Nucleus accumbens (tissue), 56 donors: ENCODE measurements at regions not wholly inside any gene's neighbourhood (a gene's known extent, or its start where the extent isn't known, plus 50 kb on each side); places are given as distances from the start of the nearest gene placed in this dataset.

ENCODE experiments used
- DNase-seq, 56 donors: peaks; one replicate each; lab custom pipeline; 2025; lab: John Stamatoyannopoulos, UW

GRCh38 chr2:5913711-5914395 is 221.7 kb downstream of the SOX11 start:
- no peak for DNase-seq

- no peak for DNase-seq
Observed at GRCh38 chr2:5914811-5915611, 222.8 kb downstream of the SOX11 start.

- peak in 2 of 56 donors; percentile 26 to 34 for DNase-seq
Observed at GRCh38 chr2:5915881-5916310, 223.7 kb downstream of the SOX11 start.

GRCh38 chr2:5921081-5921642 is 229.0 kb downstream of the SOX11 start:
- DNase-seq: no peak

GRCh38 chr2:5923957-5924945 is 232.1 kb downstream of the SOX11 start:
- DNase-seq: no peak

- peak in 1 of 56 donors; percentile 19 for DNase-seq
Observed at GRCh38 chr2:5925604-5926003, 233.4 kb downstream of the SOX11 start.

GRCh38 chr2:5926871-5927512 is 234.8 kb downstream of the SOX11 start:
- DNase-seq: peak in 9 of 56 donors; percentile 12 to 66 (median 32)

- peak in 54 of 56 donors; percentile 23 to 90 (median 76) for DNase-seq
Observed at GRCh38 chr2:5932556-5933469, 240.6 kb downstream of the SOX11 start.

GRCh38 chr2:5933669-5934068 is 241.5 kb downstream of the SOX11 start:
- DNase-seq: peak in 17 of 56 donors; percentile 21 to 63 (median 44)

GRCh38 chr2:5937321-5937720 is 245.1 kb downstream of the SOX11 start:
- DNase-seq: no peak

- no peak for DNase-seq
Observed at GRCh38 chr2:5937851-5938565, 245.8 kb downstream of the SOX11 start.

- no peak for DNase-seq
Observed at GRCh38 chr2:5938566-5938896, 246.3 kb downstream of the SOX11 start.

GRCh38 chr2:5939553-5939952 is 247.4 kb downstream of the SOX11 start:
- DNase-seq: no peak

- DNase-seq: no peak
Observed at GRCh38 chr2:5940596-5941535, 248.7 kb downstream of the SOX11 start.

- DNase-seq: no peak
Observed at GRCh38 chr2:5942204-5942603, 250.0 kb downstream of the SOX11 start.

- DNase-seq: no peak
Observed at GRCh38 chr2:5945742-5946141, 253.6 kb downstream of the SOX11 start.
